OCI-LY7 (cell line): ENCODE measurements at regions not wholly inside any gene's neighbourhood (a gene's known extent, or its start where the extent isn't known, plus 50 kb on each side); places are given as distances from the start of the nearest gene placed in this dataset.

Experiments
- CTCF ChIP-seq: fragments of 200-600 bp; sonication (generic); conservative IDR thresholded peaks from 2 replicates; pipeline ENCODE4 v1.5.1; 2014; ENCODE audit warnings: mild to moderate bottlenecking, antibody characterized with exemption, low read length, moderate library complexity, mixed read lengths
- EZH2phosphoT487 ChIP-seq: fragments of 200-600 bp; sonication (generic); IDR thresholded peaks from 2 replicates; pipeline ENCODE4 v1.6.1; 2018; ENCODE audit warnings: low read depth, borderline replicate concordance, mild to moderate bottlenecking, mixed run types, antibody characterized with exemption, low read length, moderate library complexity, mixed read lengths

- TF ChIP-seq EZH2phosphoT487: no peak
- no peak for TF ChIP-seq CTCF
Observed at GRCh38 chr3:72345980-72346379, 502.3 kb downstream of the SHQ1 start.
